Lower leg skin (tissue), 3 donors: ENCODE measurements at regions not wholly inside any gene's neighbourhood (a gene's known extent, or its start where the extent isn't known, plus 50 kb on each side); places are given as distances from the start of the nearest gene placed in this dataset.

Experiments used
- CTCF ChIP-seq, 3 donors: fragments of 450-650 bp; IDR thresholded peaks; one replicate each; pipeline ENCODE4 v1.5.1; 2016; ENCODE audit warnings: antibody characterized with exemption in 3 of 3, mild to moderate bottlenecking in 3 of 3, moderate library complexity in 2 of 3
- POLR2A ChIP-seq, 2 donors: fragments of 450-650 bp; IDR thresholded peaks; one replicate each; pipeline ENCODE4 v1.6.1; 2016 to 2017; ENCODE audit warnings: antibody characterized with exemption in 2 of 2, mild to moderate bottlenecking in 1 of 2, moderate library complexity in 1 of 2

- TF ChIP-seq CTCF (IDR thresholded peaks at IDR 0.05): no peak
- no peak for TF ChIP-seq POLR2A (IDR thresholded peaks at IDR 0.05)
Observed at GRCh38 chr4:118589471-118590055, 95.6 kb upstream of the METTL14 start.
